HG02981 (cell line): ENCODE measurements at regions not wholly inside any gene's neighbourhood (a gene's known extent, or its start where the extent isn't known, plus 50 kb on each side); places are given as distances from the start of the nearest gene placed in this dataset.

Experiments
- ATAC-seq: cut with Tn5 transposase; IDR thresholded peaks from one replicate; pipeline ENCODE4 v1.9.1; 2021; ENCODE audit warnings: mild to moderate bottlenecking, moderate library complexity; ENCODE audit not compliant: unreplicated experiment

- no peak for ATAC-seq
Observed at GRCh38 chr3:64318668-64319271, 93.5 kb upstream of the PRICKLE2 start.

GRCh38 chr3:64318001-64318400 is 92.7 kb upstream of the PRICKLE2 start:
- no peak for ATAC-seq

- no peak for ATAC-seq
Observed at GRCh38 chr3:64316971-64317370, 91.7 kb upstream of the PRICKLE2 start.

GRCh38 chr3:64311424-64312061 is 86.3 kb upstream of the PRICKLE2 start:
- no peak for ATAC-seq

- no peak for ATAC-seq
Observed at GRCh38 chr3:64308931-64309330, 83.7 kb upstream of the PRICKLE2 start.

GRCh38 chr3:64306745-64307144 is 81.5 kb upstream of the PRICKLE2 start:
- ATAC-seq = no peak

GRCh38 chr3:64305731-64306130 is 80.5 kb upstream of the PRICKLE2 start:
- ATAC-seq = no peak

GRCh38 chr3:64304828-64305410 is 79.7 kb upstream of the PRICKLE2 start:
- no peak for ATAC-seq

- no peak for ATAC-seq
Observed at GRCh38 chr3:64303881-64304280, 78.6 kb upstream of the PRICKLE2 start.

- ATAC-seq = no peak
Observed at GRCh38 chr3:64303401-64303800, 78.1 kb upstream of the PRICKLE2 start.

- ATAC-seq = no peak
Observed at GRCh38 chr3:64301476-64301875, 76.2 kb upstream of the PRICKLE2 start.

GRCh38 chr3:64300790-64301423 is 75.6 kb upstream of the PRICKLE2 start:
- ATAC-seq = no peak

- ATAC-seq = no peak
Observed at GRCh38 chr3:64299206-64299605, 73.9 kb upstream of the PRICKLE2 start.

GRCh38 chr3:64297563-64297962 is 72.3 kb upstream of the PRICKLE2 start:
- no peak for ATAC-seq

- ATAC-seq = no peak
Observed at GRCh38 chr3:64295594-64295993, 70.3 kb upstream of the PRICKLE2 start.

- ATAC-seq = no peak
Observed at GRCh38 chr3:64294771-64295170, 69.5 kb upstream of the PRICKLE2 start.

GRCh38 chr3:64293121-64293520 is 67.9 kb upstream of the PRICKLE2 start:
- ATAC-seq = no peak

GRCh38 chr3:64291956-64292355 is 66.7 kb upstream of the PRICKLE2 start:
- ATAC-seq = no peak

GRCh38 chr3:64291345-64291744 is 66.1 kb upstream of the PRICKLE2 start:
- ATAC-seq = no peak

GRCh38 chr3:64290864-64291263 is 65.6 kb upstream of the PRICKLE2 start:
- no peak for ATAC-seq

- no peak for ATAC-seq
Observed at GRCh38 chr3:64290161-64290560, 64.9 kb upstream of the PRICKLE2 start.

GRCh38 chr3:64289622-64290021 is 64.4 kb upstream of the PRICKLE2 start:
- ATAC-seq = no peak
